GM12878 (cell line): ENCODE measurements at regions not wholly inside any gene's neighbourhood (a gene's known extent, or its start where the extent isn't known, plus 50 kb on each side); places are given as distances from the start of the nearest gene placed in this dataset.

Experiments
- ATAC-seq: fragments of 200-7000 bp; cut with Tn5 transposase; 3 replicates; pipeline ENCODE4 v1.9.1; 2020; ENCODE audit warnings: mild to moderate bottlenecking, moderate library complexity
- BruUV-seq: library from RNA; stranded (reverse); fragments of 400-500 nt; replicated peaks from 2 replicates; lab custom pipeline; 2021; lab: Mats Ljungman, UMichigan
- CTCF ChIA-PET: fragments of 300-600 bp; sonication (Branson Sonifier 250); formaldehyde crosslinking; extraction: SDS; loops from one replicate; lab custom pipeline; 2021; ENCODE audit warnings: inconsistent platforms; lab: Yijun Ruan, JAX
- POLR2A ChIA-PET: fragments of 350-600 bp; formaldehyde crosslinking; extraction: SDS; loops from one replicate; lab custom pipeline; 2021; ENCODE audit warnings: inconsistent platforms; lab: Charles Lee
- RAD21 ChIA-PET: fragments of 300-600 bp; sonication (Branson Sonifier 250); formaldehyde crosslinking; loops from one replicate; lab custom pipeline; 2023; ENCODE audit warnings: antibody characterized with exemption; ENCODE audit not compliant: unreplicated experiment; lab: Charles Lee
- SMC1A ChIA-PET: fragments of 300-600 bp; sonication (Branson Sonifier 250); formaldehyde crosslinking; loops from one replicate; lab custom pipeline; 2023; ENCODE audit not compliant: unreplicated experiment, uncharacterized antibody; lab: Charles Lee
- DNase-seq: peaks from one replicate; pipeline ENCODE4 v3.0.0-alpha.2; 2011; ENCODE audit warnings: low read depth, low spot score
- FAIRE-seq: peaks from 3 replicates; lab custom pipeline; 2011; peaks lifted over from hg19 to GRCh38; lab: Jason Lieb, UNC
- H2AFZ ChIP-seq: 2 replicates; pipeline ENCODE4 v1.6.0; 2011; ENCODE audit warnings: low read depth, low read length, control low read depth; ENCODE audit not compliant: control insufficient read depth
- H3K27ac ChIP-seq: 2 replicates; pipeline ENCODE4 v1.5.1; 2011; ENCODE audit warnings: control low read depth; ENCODE audit not compliant: control insufficient read depth, insufficient read depth
- H3K27me3 ChIP-seq, 2 experiments: replicated peaks in 1 of 2; 2 replicates each; pipeline versions ENCODE4 v1.6.0 to v1.6.1; 2011; ENCODE audit warnings: low read length in 1 of 2; ENCODE audit not compliant: control insufficient read depth in 2 of 2, insufficient read depth in 2 of 2
- H3K36me3 ChIP-seq, 2 experiments: 2 replicates each; pipeline ENCODE4 v1.5.1; 2011; ENCODE audit warnings: low read length in 1 of 2; ENCODE audit not compliant: control insufficient read depth in 2 of 2, insufficient read depth in 2 of 2
- H3K4me1 ChIP-seq: 2 replicates; pipeline ENCODE4 v1.6.1; 2011; ENCODE audit warnings: mild to moderate bottlenecking, low read length, moderate library complexity, mixed read lengths; ENCODE audit not compliant: control insufficient read depth, insufficient read depth
- H3K4me2 ChIP-seq: 2 replicates; pipeline ENCODE4 v1.6.0; 2011; ENCODE audit warnings: control low read depth; ENCODE audit not compliant: control insufficient read depth, insufficient read depth
- H3K4me3 ChIP-seq: fragments of 200-600 bp; sonication (generic); 2 replicates; pipeline ENCODE4 v1.5.1; 2016
- H3K79me2 ChIP-seq: 2 replicates; pipeline ENCODE4 v1.6.0; 2011; ENCODE audit warnings: low read length; ENCODE audit not compliant: control insufficient read depth, insufficient read depth
- H3K9ac ChIP-seq: 2 replicates; pipeline ENCODE4 v1.8.0; 2011; ENCODE audit warnings: low read length, control low read depth, mixed read lengths; ENCODE audit not compliant: control insufficient read depth, insufficient read depth
- H3K9me3 ChIP-seq: replicated peaks from 3 replicates; pipeline ENCODE4 v1.5.1; 2011; ENCODE audit warnings: mild to moderate bottlenecking, low read length; ENCODE audit not compliant: control insufficient read depth, insufficient read depth
- H4K20me1 ChIP-seq: 2 replicates; pipeline ENCODE4 v1.6.0; 2011; ENCODE audit not compliant: control insufficient read depth, insufficient read depth
- ATF7 ChIP-seq: fragments of 450-650 bp; IDR thresholded peaks from 2 replicates; pipeline ENCODE4 v1.6.1; 2016; ENCODE audit warnings: low read depth, mild to moderate bottlenecking
- BRCA1 ChIP-seq: IDR thresholded peaks from 2 replicates; pipeline ENCODE4 v1.6.1; 2011; ENCODE audit warnings: low read depth, low read length, improper control_type of control experiment
- CBX3 ChIP-seq: fragments of 200-600 bp; sonication (generic); IDR thresholded peaks from 2 replicates; pipeline ENCODE4 v1.6.1; 2016; ENCODE audit warnings: low read depth, borderline replicate concordance
- CREB1 ChIP-seq: IDR thresholded peaks from 2 replicates; pipeline ENCODE4 v1.6.1; 2012; ENCODE audit warnings: low read depth, mild to moderate bottlenecking, inconsistent platforms
- CUX1 ChIP-seq: IDR thresholded peaks from 2 replicates; pipeline ENCODE4 v1.6.1; 2012; ENCODE audit warnings: improper control_type of control experiment, low read depth, low read length; ENCODE audit not compliant: insufficient replicate concordance
- KLF5 ChIP-seq: fragments of 450-650 bp; IDR thresholded peaks from 2 replicates; pipeline ENCODE4 v1.6.1; 2014; ENCODE audit warnings: mild to moderate bottlenecking; ENCODE audit not compliant: partially characterized antibody
- MAX ChIP-seq: IDR thresholded peaks from 2 replicates; pipeline ENCODE4 v1.6.1; 2012; ENCODE audit warnings: low read depth, low read length, improper control_type of control experiment
- MYC ChIP-seq: IDR thresholded peaks from 2 replicates; pipeline ENCODE4 v1.6.1; 2011; ENCODE audit warnings: mild to moderate bottlenecking, low read length, moderate library complexity, inconsistent platforms; ENCODE audit not compliant: insufficient read depth, insufficient replicate concordance, insufficient read length, severe bottlenecking
- NFYB ChIP-seq: IDR thresholded peaks from 2 replicates; pipeline ENCODE4 v1.6.1; 2011; ENCODE audit warnings: low read depth, mild to moderate bottlenecking, low read length, improper control_type of control experiment, moderate library complexity; ENCODE audit not compliant: insufficient read depth
- POLR2AphosphoS5 ChIP-seq: IDR thresholded peaks from 2 replicates; pipeline ENCODE4 v1.6.1; 2011; ENCODE audit warnings: mild to moderate bottlenecking, low read length, inconsistent platforms
- RAD21 ChIP-seq: IDR thresholded peaks from 2 replicates; pipeline ENCODE4 v1.6.1; 2011; ENCODE audit warnings: mild to moderate bottlenecking, low read depth, low read length, moderate library complexity; ENCODE audit not compliant: insufficient read depth
- RAD51 ChIP-seq: fragments of 450-650 bp; IDR thresholded peaks from 2 replicates; pipeline ENCODE4 v1.6.1; 2016; ENCODE audit warnings: moderate library complexity, mild to moderate bottlenecking, inconsistent platforms
- SRF ChIP-seq, 2 experiments: IDR thresholded peaks; 2 replicates each; pipeline ENCODE4 v1.6.1; 2011; ENCODE audit warnings: low read depth in 2 of 2, low read length in 2 of 2, mild to moderate bottlenecking in 1 of 2, moderate library complexity in 1 of 2
- YBX1 ChIP-seq: fragments of 450-650 bp; IDR thresholded peaks from 2 replicates; pipeline ENCODE4 v1.6.1; 2016; ENCODE audit warnings: antibody characterized with exemption
- ZNF24 ChIP-seq: fragments of 450-650 bp; IDR thresholded peaks from 2 replicates; pipeline ENCODE4 v1.6.1; 2017; ENCODE audit warnings: antibody characterized with exemption, mild to moderate bottlenecking
- ZNF274 ChIP-seq: IDR thresholded peaks from one replicate; pipeline ENCODE4 v1.8.0; 2011; ENCODE audit not compliant: insufficient read length, insufficient read depth
- WGBS: methylation state at CpG from one replicate; pipeline ENCODE4 v1.1.6; 2016; ENCODE audit warnings: low lambda C conversion rate; ENCODE audit not compliant: insufficient replicate concordance, insufficient coverage; ENCODE audit errors: missing lambda C conversion rate; 5-methylcytosine and 5-hydroxymethylcytosine counted together
- in situ Hi-C: fragments of 300-500 bp; cut with MboI; formaldehyde crosslinking; loops from 9 replicates; pipeline ENCODE4 v1.14.3; 2018; ENCODE audit warnings: mixed read lengths
- intact Hi-C: fragments of 100-400 bp; cut with micrococcal nuclease; formaldehyde crosslinking; loops from one replicate; pipeline ENCODE4 v1.14.2; 2022; ENCODE audit not compliant: unreplicated experiment

- no peaks in the 10 kb centered on the region for H3K4me1 ChIP-seq
- no peak for ATAC-seq
- 0% methylated on average over 1 of the region's 1 CpG for WGBS
- H3K27ac ChIP-seq = no peak overlapping the region
- H3K9ac ChIP-seq = no peak overlapping the region
- no peak for FAIRE-seq
- intact Hi-C loops = no loop called here
- in situ Hi-C loops = no loop called here
- TF ChIP-seq KLF5 (no peak), CUX1 (no peak), MAX (no peak), RAD21 (no peak), SRF (IDR thresholded peaks at IDR 0.05; ENCODE audit: low read depth in 2 of 2, low read length in 2 of 2) (no peak), CBX3 (no peak), NFYB (no peak), CREB1 (no peak), BRCA1 (no peak), MYC (no peak), RAD51 (no peak), ATF7 (no peak), POLR2AphosphoS5 (no peak), YBX1 (no peak), ZNF24 (no peak), ZNF274 (no peak)
- H3K27me3 ChIP-seq = no peaks in the 10 kb centered on the region
- no peaks in the 10 kb centered on the region for H3K36me3 ChIP-seq
- CTCF ChIA-PET = no interaction called here
- no peaks in the 10 kb centered on the region for H4K20me1 ChIP-seq
- no TSS peak for BruUV-seq
- DNase-seq = no peak
- H3K79me2 ChIP-seq = no peaks in the 10 kb centered on the region
- H3K9me3 ChIP-seq = no peaks in the 10 kb centered on the region
- RAD21 ChIA-PET = no interaction called here
- H3K4me2 ChIP-seq = no peak overlapping the region
- no peak overlapping the region for H2AFZ ChIP-seq
- H3K4me3 ChIP-seq = no peak overlapping the region
- POLR2A ChIA-PET = no interaction called here
- SMC1A ChIA-PET = no interaction called here
Observed at GRCh38 chr20:12577213-12577612, 431.6 kb upstream of the SPTLC3 start.
